Uterus (tissue), 3 donors: ENCODE measurements at regions not wholly inside any gene's neighbourhood (a gene's known extent, or its start where the extent isn't known, plus 50 kb on each side); places are given as distances from the start of the nearest gene placed in this dataset.

ENCODE experiments used
- DNase-seq, 2 donors: peaks; one replicate each; pipeline ENCODE4 v3.0.0-alpha.2; 2019 to 2020
- H3K27ac ChIP-seq, 2 donors: fragments of 200-600 bp; sonication (generic); 1 replicate in 1 of 2; 2 replicates in 1 of 2; pipeline ENCODE4 v1.5.1; 2016 to 2018
- H3K27me3 ChIP-seq, 2 donors: fragments of 200-600 bp; sonication (generic); one replicate each; pipeline ENCODE4 v1.5.1; 2018 to 2019; ENCODE audit warnings: control low read depth in 1 of 2
- H3K36me3 ChIP-seq, 2 donors: fragments of 200-600 bp; sonication (generic); one replicate each; pipeline ENCODE4 v1.5.1; 2019; ENCODE audit warnings: control low read depth in 1 of 2
- H3K4me1 ChIP-seq, 2 donors: fragments of 200-600 bp; sonication (generic); one replicate each; pipeline ENCODE4 v1.5.1; 2018 to 2019; ENCODE audit warnings: control low read depth in 1 of 2
- H3K4me3 ChIP-seq, 2 donors: fragments of 200-600 bp; sonication (generic); 1 replicate in 1 of 2; 2 replicates in 1 of 2; pipeline ENCODE4 v1.5.1; 2018 to 2019; ENCODE audit warnings: mild to moderate bottlenecking in 1 of 2
- H3K9me3 ChIP-seq, 2 donors: fragments of 200-600 bp; sonication (generic); one replicate each; pipeline ENCODE4 v1.5.1; 2019; ENCODE audit warnings: control low read depth in 1 of 2
- CTCF ChIP-seq, 4 experiments: fragments of 200-600 bp in 2 of 4; fragments of 450-650 bp in 2 of 4; sonication (generic) in 2 of 4; IDR thresholded peaks; one replicate each; pipeline ENCODE4 v1.5.1; 2016 to 2019; ENCODE audit warnings: antibody characterized with exemption in 4 of 4, mild to moderate bottlenecking in 2 of 4, moderate library complexity in 1 of 4
- POLR2A ChIP-seq, 2 donors: fragments of 450-650 bp; IDR thresholded peaks; one replicate each; pipeline ENCODE4 v1.6.1; 2016; ENCODE audit warnings: antibody characterized with exemption in 2 of 2, mild to moderate bottlenecking in 1 of 2, moderate library complexity in 1 of 2
- intact Hi-C: fragments of 100-400 bp; cut with DNase I; formaldehyde crosslinking; loops from one replicate; pipeline ENCODE4 v1.15.1; 2023; ENCODE audit warnings: low total_unique reads
- donor health status: DM: yes; HTN: yes; CAD: no.

DNA sequence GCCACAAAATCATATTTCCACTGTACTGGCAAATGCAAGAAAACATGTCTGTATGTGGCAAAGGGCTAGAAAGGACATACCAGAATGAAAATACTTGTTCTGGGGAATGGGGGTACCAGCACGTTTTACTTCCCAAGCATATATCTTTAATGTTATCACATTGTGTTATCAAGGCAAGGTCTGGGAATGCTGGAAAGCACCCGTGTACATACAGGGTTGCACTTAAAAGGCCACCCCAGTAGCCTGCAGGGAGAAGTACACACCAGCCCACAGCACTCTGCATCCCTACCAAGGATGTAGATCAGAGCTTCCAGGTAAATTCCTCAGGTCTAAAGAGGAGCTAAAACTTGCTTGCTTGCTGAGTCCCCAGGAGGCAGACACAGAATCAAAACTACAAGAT lies 381.8 kb downstream of the RRAGC start:
- Histone ChIP-seq H3K9me3 (no peaks in the 10 kb centered on the region), H3K4me3 (no peak overlapping the region), H3K27ac (no peak overlapping the region), H3K4me1 (no peaks in the 10 kb centered on the region), H3K36me3 (no peaks in the 10 kb centered on the region), H3K27me3 (peaks cover 0 to 16% of the 10 kb centered on the region in 2 donors)
- TF ChIP-seq POLR2A (IDR thresholded peaks at IDR 0.05), result no peak
- TF ChIP-seq CTCF (IDR thresholded peaks at IDR 0.05), result no peak
- DNase-seq, result no peak
- intact Hi-C loops, result no loop called here

DNA sequence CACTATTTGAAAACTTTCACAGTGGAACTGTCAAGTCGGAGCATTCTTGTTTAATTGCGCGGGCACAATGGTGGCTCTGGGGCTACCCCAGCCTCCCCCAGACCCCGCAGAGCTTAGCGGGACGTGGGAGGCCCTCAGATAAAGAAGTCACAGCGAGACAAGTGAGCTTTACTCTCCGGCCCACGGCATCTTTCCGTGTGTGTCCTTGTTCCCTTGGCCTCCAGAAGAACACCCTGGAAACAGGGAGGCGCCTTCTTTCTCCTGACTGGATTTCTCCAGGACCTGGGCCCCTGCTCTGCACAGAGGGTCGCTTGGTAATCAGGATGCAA lies 382.8 kb downstream of the RRAGC start:
- intact Hi-C loops, result no loop called here
- Histone ChIP-seq H3K4me1 (no peaks in the 10 kb centered on the region), H3K27me3 (peaks cover 0 to 16% of the 10 kb centered on the region in 2 donors), H3K36me3 (no peaks in the 10 kb centered on the region), H3K27ac (no peak overlapping the region), H3K9me3 (no peaks in the 10 kb centered on the region), H3K4me3 (no peak overlapping the region)
- TF ChIP-seq CTCF (IDR thresholded peaks at IDR 0.05) (no peak), POLR2A (IDR thresholded peaks at IDR 0.05) (no peak)
- no peak for DNase-seq

- H3K4me1 ChIP-seq, result no peaks in the 10 kb centered on the region
- TF ChIP-seq CTCF (IDR thresholded peaks at IDR 0.05) (no peak), POLR2A (IDR thresholded peaks at IDR 0.05) (no peak)
- no peaks in the 10 kb centered on the region for H3K36me3 ChIP-seq
- no peak for DNase-seq
- no peaks in the 10 kb centered on the region for H3K9me3 ChIP-seq
- H3K4me3 ChIP-seq, result no peak overlapping the region
- peaks cover 0 to 16% of the 10 kb centered on the region in 2 donors for H3K27me3 ChIP-seq
- H3K27ac ChIP-seq, result no peak overlapping the region
- intact Hi-C loops, result no loop called here
Measured at GRCh38 chr1:38476111-38476849, 383.3 kb downstream of the RRAGC start.

GRCh38 chr1:38475624-38476005 lies 384.0 kb downstream of the RRAGC start:
- H3K27me3 ChIP-seq, result peaks cover 0 to 16% of the 10 kb centered on the region in 2 donors
- no peak overlapping the region for H3K4me3 ChIP-seq
- H3K27ac ChIP-seq, result no peak overlapping the region
- intact Hi-C loops, result no loop called here
- no peaks in the 10 kb centered on the region for H3K9me3 ChIP-seq
- H3K36me3 ChIP-seq, result no peaks in the 10 kb centered on the region
- H3K4me1 ChIP-seq, result no peaks in the 10 kb centered on the region
- TF ChIP-seq POLR2A (IDR thresholded peaks at IDR 0.05) (no peak), CTCF (IDR thresholded peaks at IDR 0.05) (no peak)
- DNase-seq, result no peak

- TF ChIP-seq POLR2A (IDR thresholded peaks at IDR 0.05) (no peak), CTCF (IDR thresholded peaks at IDR 0.05) (no peak)
- H3K27me3 ChIP-seq, result peaks cover 0 to 16% of the 10 kb centered on the region in 2 donors
Measured at GRCh38 chr1:38474738-38475623, 384.6 kb downstream of the RRAGC start.

More at GRCh38 chr1:38474738-38475623, 384.6 kb downstream of the RRAGC start:
- intact Hi-C loops, result no loop called here
- H3K4me3 ChIP-seq, result no peak overlapping the region
- no peak overlapping the region for H3K27ac ChIP-seq
- H3K9me3 ChIP-seq, result no peaks in the 10 kb centered on the region
- H3K36me3 ChIP-seq, result no peaks in the 10 kb centered on the region
- DNase-seq, result no peak
- H3K4me1 ChIP-seq, result no peaks in the 10 kb centered on the region
